Activated T-helper 17 cell treated with anti-CD3 and anti-CD28 coated beads, Interleukin-2, amount 50 U/mL, for 72 hours (primary cell): ENCODE measurements at regions not wholly inside any gene's neighbourhood (a gene's known extent, or its start where the extent isn't known, plus 50 kb on each side); places are given as distances from the start of the nearest gene placed in this dataset.

Experiments used
- ATAC-seq: fragments of 150-1000 bp; cut with Tn5 transposase; replicated peaks from 2 replicates; pipeline ENCODE4 v1.10.0; 2021; ENCODE audit warnings: mild to moderate bottlenecking, moderate library complexity
- H3K27ac Mint-ChIP-seq: one replicate; pipeline ENCODE4 v1.8.0; 2022; ENCODE audit warnings: mixed read lengths
- H3K27me3 Mint-ChIP-seq: one replicate; pipeline ENCODE4 v1.8.0; 2022; ENCODE audit warnings: mixed read lengths
- H3K36me3 Mint-ChIP-seq: one replicate; pipeline ENCODE4 v1.8.0; 2022; ENCODE audit warnings: low read depth, mild to moderate bottlenecking, mixed read lengths
- H3K4me1 Mint-ChIP-seq: one replicate; pipeline ENCODE4 v1.8.0; 2022; ENCODE audit warnings: mixed read lengths
- H3K4me3 Mint-ChIP-seq: one replicate; pipeline ENCODE4 v1.8.0; 2022; ENCODE audit warnings: mild to moderate bottlenecking, mixed read lengths
- H3K9me3 Mint-ChIP-seq: one replicate; pipeline ENCODE4 v1.8.0; 2022; ENCODE audit warnings: mixed read lengths

GRCh38 chrY:8470249-8470648 lies 867.0 kb upstream of the TSPY4 start:
- Mint-ChIP-seq H3K36me3 (no peaks in the 10 kb centered on the region), H3K4me3 (no peak overlapping the region), H3K9me3 (no peaks in the 10 kb centered on the region), H3K27ac (no peak overlapping the region), H3K4me1 (no peaks in the 10 kb centered on the region), H3K27me3 (no peaks in the 10 kb centered on the region)
- peak; percentile 60 for ATAC-seq

DNA sequence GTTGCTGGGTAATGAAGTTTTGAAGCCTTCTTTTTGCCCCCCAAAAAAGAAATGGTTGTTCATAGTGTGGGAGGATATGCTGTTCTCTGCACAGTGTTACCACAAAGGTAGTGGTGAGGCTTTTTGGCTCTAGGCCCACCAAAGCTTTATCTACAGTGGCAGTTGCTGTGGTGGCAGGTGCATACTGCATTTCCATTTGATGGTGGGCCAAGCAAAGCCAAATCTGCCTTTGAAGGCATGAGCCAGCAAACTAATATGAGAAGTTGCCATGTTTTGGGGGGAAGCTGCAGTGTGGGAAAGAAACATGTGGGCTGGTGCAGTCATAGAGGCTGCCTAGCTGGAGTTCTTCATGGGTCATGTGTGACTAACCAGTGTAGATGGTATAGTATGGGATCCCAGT lies 858.1 kb upstream of the TSPY4 start:
- no peak for ATAC-seq
- Mint-ChIP-seq H3K4me3 (no peak overlapping the region), H3K4me1 (peaks cover 4% of the 10 kb centered on the region), H3K9me3 (no peaks in the 10 kb centered on the region), H3K36me3 (no peaks in the 10 kb centered on the region), H3K27me3 (no peaks in the 10 kb centered on the region), H3K27ac (no peak overlapping the region)

DNA sequence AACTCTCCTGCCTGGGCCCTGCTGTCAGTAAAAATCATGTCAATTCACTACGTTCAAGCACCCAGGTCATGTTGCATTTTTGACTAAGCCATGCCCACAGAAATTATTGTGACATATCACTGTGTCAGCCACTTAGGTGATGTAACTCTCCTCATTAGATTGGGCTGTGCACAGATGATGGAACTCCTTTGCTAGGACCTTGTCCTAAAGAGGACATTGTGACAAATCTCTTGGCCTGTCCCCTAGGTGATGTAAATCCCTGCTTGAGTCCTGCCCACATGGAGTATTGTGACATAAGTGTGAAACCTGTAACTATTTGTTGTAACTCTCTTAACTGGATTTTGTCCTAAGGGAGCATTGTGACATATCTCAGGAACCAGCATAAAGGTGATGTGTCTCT lies 848.3 kb upstream of the TSPY4 start:
- no peak overlapping the region for H3K4me3 Mint-ChIP-seq
- H3K9me3 Mint-ChIP-seq: no peaks in the 10 kb centered on the region
- peak; percentile 34 for ATAC-seq
- no peaks in the 10 kb centered on the region for H3K27me3 Mint-ChIP-seq
- no peaks in the 10 kb centered on the region for H3K36me3 Mint-ChIP-seq
- no peak overlapping the region for H3K27ac Mint-ChIP-seq
- H3K4me1 Mint-ChIP-seq: no peaks in the 10 kb centered on the region

DNA sequence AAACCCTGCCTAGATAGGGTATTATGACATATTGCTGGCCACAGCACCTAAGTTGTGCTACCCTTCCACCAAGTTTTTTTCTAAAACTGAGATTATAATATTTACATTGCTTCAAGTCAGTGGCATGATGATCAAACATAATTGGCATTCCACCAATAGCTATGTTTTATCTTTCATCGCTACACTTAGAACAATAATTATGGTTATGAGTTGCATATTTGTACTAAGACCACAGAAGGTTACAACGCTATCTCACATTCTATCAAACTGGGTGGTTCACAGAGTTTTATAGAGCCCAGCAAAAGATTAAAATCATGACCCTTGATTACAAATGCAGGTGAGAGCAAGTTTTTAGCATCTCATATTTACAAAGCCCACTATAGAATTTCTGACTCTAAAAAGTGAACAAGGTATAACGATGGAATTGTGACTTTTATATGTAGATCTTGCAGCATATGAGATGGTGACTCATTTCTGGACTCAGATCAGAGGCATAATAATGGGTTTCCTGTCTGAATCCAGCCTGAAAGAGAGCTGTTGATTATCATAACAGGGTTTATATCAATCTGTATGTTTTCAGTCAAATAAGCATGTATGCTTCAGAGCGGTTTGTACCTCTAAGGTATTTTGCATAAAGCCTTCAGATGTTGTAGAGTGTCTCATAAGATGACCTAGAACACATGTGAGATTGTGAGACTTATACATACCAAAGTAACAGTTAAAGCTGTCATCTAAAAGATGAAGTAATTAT lies 847.2 kb upstream of the TSPY4 start:
- ATAC-seq: peak; percentile 59
- no peak overlapping the region for H3K27ac Mint-ChIP-seq
- H3K36me3 Mint-ChIP-seq: no peaks in the 10 kb centered on the region
- H3K9me3 Mint-ChIP-seq: no peaks in the 10 kb centered on the region
- H3K27me3 Mint-ChIP-seq: no peaks in the 10 kb centered on the region
- no peak overlapping the region for H3K4me3 Mint-ChIP-seq
- H3K4me1 Mint-ChIP-seq: no peaks in the 10 kb centered on the region

DNA sequence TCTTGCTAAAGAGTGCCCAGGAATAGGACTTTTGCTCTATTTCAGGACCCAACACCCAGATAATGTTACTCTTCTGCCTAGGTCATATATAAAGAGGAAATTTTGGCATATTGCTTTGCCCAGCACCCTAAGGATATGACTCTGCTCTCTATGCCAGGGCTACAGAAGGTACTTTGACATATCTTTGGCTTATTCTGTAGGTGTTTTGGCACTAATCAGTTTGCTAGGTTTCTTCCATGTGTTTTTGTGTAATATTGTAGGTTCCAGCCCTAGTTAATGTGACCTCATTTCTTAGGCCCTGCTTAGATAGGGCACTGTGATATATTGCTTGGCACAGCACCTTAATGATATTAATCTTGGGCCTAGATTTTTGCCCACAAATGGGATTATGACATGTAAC lies 842.9 kb upstream of the TSPY4 start:
- H3K27ac Mint-ChIP-seq: no peak overlapping the region
- no peak for ATAC-seq
- H3K9me3 Mint-ChIP-seq: no peaks in the 10 kb centered on the region
- H3K27me3 Mint-ChIP-seq: no peaks in the 10 kb centered on the region
- H3K4me3 Mint-ChIP-seq: no peak overlapping the region
- H3K36me3 Mint-ChIP-seq: no peaks in the 10 kb centered on the region
- H3K4me1 Mint-ChIP-seq: no peaks in the 10 kb centered on the region

- Mint-ChIP-seq H3K4me3 (no peak overlapping the region), H3K27ac (no peak overlapping the region), H3K36me3 (no peaks in the 10 kb centered on the region), H3K4me1 (no peaks in the 10 kb centered on the region), H3K27me3 (no peaks in the 10 kb centered on the region), H3K9me3 (no peaks in the 10 kb centered on the region)
- no peak for ATAC-seq
Measured at GRCh38 chrY:8495243-8495642, 842.0 kb upstream of the TSPY4 start.

- no peak for ATAC-seq
- H3K27me3 Mint-ChIP-seq: peaks cover 4% of the 10 kb centered on the region
- no peaks in the 10 kb centered on the region for H3K9me3 Mint-ChIP-seq
- no peak overlapping the region for H3K4me3 Mint-ChIP-seq
- H3K36me3 Mint-ChIP-seq: no peaks in the 10 kb centered on the region
- H3K27ac Mint-ChIP-seq: no peak overlapping the region
- no peaks in the 10 kb centered on the region for H3K4me1 Mint-ChIP-seq
Measured at GRCh38 chrY:8500888-8501287, 836.4 kb upstream of the TSPY4 start.

DNA sequence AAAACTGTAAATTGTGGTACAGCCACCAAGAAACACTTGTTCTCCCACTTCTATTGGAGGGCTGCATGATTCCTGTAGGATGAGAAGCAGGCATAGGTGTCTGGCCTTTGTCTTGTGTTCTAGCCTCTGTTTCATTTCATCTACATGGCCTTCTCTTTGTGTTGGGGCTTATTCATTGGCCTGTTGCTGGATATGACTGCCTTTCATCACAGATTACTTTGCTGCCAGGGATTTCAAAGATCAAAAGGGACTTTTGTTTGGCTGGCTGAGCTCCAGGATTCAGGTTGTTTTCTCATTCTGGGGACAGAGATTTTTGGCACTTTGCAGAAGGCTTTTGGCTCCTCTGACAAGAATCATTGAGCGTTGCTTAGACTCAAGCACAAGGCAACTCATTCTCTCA lies 803.8 kb upstream of the TSPY4 start:
- Mint-ChIP-seq H3K36me3 (no peaks in the 10 kb centered on the region), H3K27ac (no peak overlapping the region), H3K4me3 (no peak overlapping the region), H3K27me3 (no peaks in the 10 kb centered on the region), H3K4me1 (no peaks in the 10 kb centered on the region), H3K9me3 (no peaks in the 10 kb centered on the region)
- ATAC-seq: no peak

GRCh38 chrY:8535704-8536103 lies 801.6 kb upstream of the TSPY4 start:
- H3K36me3 Mint-ChIP-seq: no peaks in the 10 kb centered on the region
- H3K4me1 Mint-ChIP-seq: no peaks in the 10 kb centered on the region
- no peak for ATAC-seq
- no peaks in the 10 kb centered on the region for H3K9me3 Mint-ChIP-seq
- H3K4me3 Mint-ChIP-seq: no peak overlapping the region
- no peaks in the 10 kb centered on the region for H3K27me3 Mint-ChIP-seq
- H3K27ac Mint-ChIP-seq: no peak overlapping the region

GRCh38 chrY:8536277-8536676 lies 801.0 kb upstream of the TSPY4 start:
- ATAC-seq: no peak
- no peaks in the 10 kb centered on the region for H3K36me3 Mint-ChIP-seq
- H3K4me3 Mint-ChIP-seq: no peak overlapping the region
- H3K27me3 Mint-ChIP-seq: no peaks in the 10 kb centered on the region
- H3K27ac Mint-ChIP-seq: no peak overlapping the region
- H3K9me3 Mint-ChIP-seq: no peaks in the 10 kb centered on the region
- H3K4me1 Mint-ChIP-seq: no peaks in the 10 kb centered on the region

DNA sequence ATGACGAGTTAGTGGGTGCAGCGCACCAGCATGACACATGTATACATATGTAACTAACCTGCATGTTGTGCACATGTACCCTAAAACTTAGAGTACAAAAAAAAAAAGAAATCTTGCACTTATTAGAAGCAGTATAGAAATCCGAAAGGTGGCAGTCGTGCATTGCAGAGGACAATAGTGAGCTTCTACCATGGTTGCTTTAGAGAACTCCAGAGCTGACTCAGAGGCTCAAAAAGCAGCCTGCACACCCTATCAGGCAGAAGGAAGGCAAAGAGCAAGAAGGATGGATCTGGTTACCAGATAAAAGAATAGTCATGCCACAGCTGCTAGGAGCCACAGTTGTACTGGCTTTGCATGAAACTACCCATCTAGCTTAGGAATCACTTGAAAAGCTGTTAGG lies 796.0 kb upstream of the TSPY4 start:
- H3K27me3 Mint-ChIP-seq: no peaks in the 10 kb centered on the region
- H3K4me3 Mint-ChIP-seq: no peak overlapping the region
- H3K27ac Mint-ChIP-seq: no peak overlapping the region
- H3K36me3 Mint-ChIP-seq: no peaks in the 10 kb centered on the region
- H3K4me1 Mint-ChIP-seq: no peaks in the 10 kb centered on the region
- no peaks in the 10 kb centered on the region for H3K9me3 Mint-ChIP-seq
- ATAC-seq: no peak

- no peaks in the 10 kb centered on the region for H3K36me3 Mint-ChIP-seq
- no peak overlapping the region for H3K4me3 Mint-ChIP-seq
- no peaks in the 10 kb centered on the region for H3K27me3 Mint-ChIP-seq
- no peaks in the 10 kb centered on the region for H3K9me3 Mint-ChIP-seq
- no peaks in the 10 kb centered on the region for H3K4me1 Mint-ChIP-seq
- ATAC-seq: no peak
- no peak overlapping the region for H3K27ac Mint-ChIP-seq
Measured at GRCh38 chrY:8544715-8545114, 792.5 kb upstream of the TSPY4 start.

- H3K9me3 Mint-ChIP-seq: no peaks in the 10 kb centered on the region
- no peaks in the 10 kb centered on the region for H3K27me3 Mint-ChIP-seq
- H3K27ac Mint-ChIP-seq: no peak overlapping the region
- H3K4me1 Mint-ChIP-seq: no peaks in the 10 kb centered on the region
- no peak overlapping the region for H3K4me3 Mint-ChIP-seq
- ATAC-seq: no peak
- H3K36me3 Mint-ChIP-seq: no peaks in the 10 kb centered on the region
Measured at GRCh38 chrY:8547931-8548330, 789.3 kb upstream of the TSPY4 start.

DNA sequence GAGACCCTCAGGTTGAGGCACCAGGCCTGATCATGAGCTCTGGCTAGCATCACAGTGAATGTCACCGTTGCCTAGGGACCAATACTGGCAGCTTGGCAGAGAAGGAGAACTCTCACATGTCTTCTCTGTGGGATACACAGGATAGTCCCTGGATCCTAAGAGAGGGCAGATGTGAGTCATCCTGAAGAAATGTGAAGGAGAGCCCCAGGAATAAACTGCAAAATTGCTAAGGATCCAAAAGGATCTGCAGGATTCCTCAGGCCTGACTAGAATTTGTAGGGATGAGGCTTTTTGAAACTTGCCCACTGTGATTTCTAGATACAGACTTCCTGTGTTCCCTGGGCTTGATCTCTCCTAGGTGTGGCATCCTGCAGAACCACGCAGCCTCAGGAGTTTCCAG lies 785.9 kb upstream of the TSPY4 start:
- Mint-ChIP-seq H3K4me3 (no peak overlapping the region), H3K27me3 (no peaks in the 10 kb centered on the region), H3K9me3 (no peaks in the 10 kb centered on the region), H3K4me1 (no peaks in the 10 kb centered on the region), H3K36me3 (no peaks in the 10 kb centered on the region), H3K27ac (no peak overlapping the region)
- no peak for ATAC-seq

DNA sequence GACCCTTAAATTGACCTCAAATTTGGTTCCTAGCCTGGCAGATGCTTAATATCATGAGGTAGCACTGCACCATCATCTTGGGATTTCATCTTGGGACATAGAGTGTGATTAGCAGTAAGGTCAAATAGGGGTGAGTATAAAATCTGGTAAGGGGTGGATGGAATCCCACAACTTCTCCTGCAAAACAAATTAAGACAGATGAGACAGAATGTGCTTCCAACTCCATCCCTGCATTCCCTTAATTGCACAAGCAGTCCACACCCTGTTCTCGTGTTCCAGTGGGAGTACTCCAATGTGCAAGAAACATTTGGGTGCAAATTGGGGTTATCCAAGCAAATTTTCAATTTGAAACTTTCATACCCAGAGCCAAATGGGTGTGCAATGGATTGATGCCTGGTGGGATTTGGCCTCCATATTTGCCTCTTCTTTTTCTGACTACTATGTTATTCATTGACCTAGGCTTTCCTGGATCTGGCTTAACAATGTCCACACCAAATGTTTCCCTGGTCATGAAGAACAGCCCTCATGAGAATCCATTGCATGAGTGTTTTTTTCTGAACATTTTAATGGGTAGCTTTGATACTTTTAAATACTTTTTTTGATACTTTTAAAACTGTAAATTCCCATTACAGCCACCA lies 785.0 kb upstream of the TSPY4 start:
- no peak overlapping the region for H3K4me3 Mint-ChIP-seq
- no peaks in the 10 kb centered on the region for H3K4me1 Mint-ChIP-seq
- no peaks in the 10 kb centered on the region for H3K27me3 Mint-ChIP-seq
- no peaks in the 10 kb centered on the region for H3K9me3 Mint-ChIP-seq
- no peak overlapping the region for H3K27ac Mint-ChIP-seq
- H3K36me3 Mint-ChIP-seq: no peaks in the 10 kb centered on the region
- no peak for ATAC-seq
